HCT116 (cell line): ENCODE measurements at regions not wholly inside any gene's neighbourhood (a gene's known extent, or its start where the extent isn't known, plus 50 kb on each side); places are given as distances from the start of the nearest gene placed in this dataset.

Experiments used
- ATAC-seq: fragments of 200-7000 bp; cut with Tn5 transposase; 2 replicates; pipeline ENCODE4 v1.9.1; 2020; ENCODE audit warnings: mild to moderate bottlenecking, moderate library complexity
- BruUV-seq: library from RNA; stranded (reverse); fragments of 400-500 nt; replicated peaks from 2 replicates; lab custom pipeline; 2021; lab: Mats Ljungman, UMichigan
- CTCF ChIA-PET: fragments of 300-600 bp; sonication (Branson Sonifier 250); formaldehyde crosslinking; loops from one replicate; lab custom pipeline; 2021; ENCODE audit warnings: antibody characterized with exemption; lab: Charles Lee
- POLR2A ChIA-PET: fragments of 300-600, 350-600 bp; sonication (Branson Sonifier 250); formaldehyde crosslinking; loops from one replicate; lab custom pipeline; 2021; ENCODE audit warnings: antibody characterized with exemption; lab: Charles Lee
- RAD21 ChIA-PET, 2 experiments: fragments of 300-600 bp; sonication (Branson Sonifier 250); formaldehyde crosslinking; loops; one replicate each; lab custom pipeline; 2023; ENCODE audit warnings: low total read pairs in 2 of 2; ENCODE audit not compliant: uncharacterized antibody in 2 of 2, unreplicated experiment in 2 of 2, low non-redundant PET in 1 of 2; lab: Charles Lee
- DNase-seq: peaks from one replicate; pipeline ENCODE4 v3.0.0-alpha.2; 2010; ENCODE audit warnings: low read depth, low spot score
- H2AFZ ChIP-seq: fragments of 200-600 bp; shearing (Covaris generic), sonication (generic); 2 replicates; pipeline ENCODE4 v1.6.1; 2017; ENCODE audit warnings: low read depth, mixed run types, mixed read lengths, antibody characterized with exemption, low read length; ENCODE audit not compliant: poor library complexity, severe bottlenecking
- H3K27ac ChIP-seq: 2 replicates; pipeline ENCODE4 v1.5.1; 2012; ENCODE audit warnings: low read depth, low read length
- H3K27me3 ChIP-seq: fragments of 200-600 bp; sonication (generic); 2 replicates; pipeline ENCODE4 v1.6.1; 2016; ENCODE audit warnings: mixed run types, low read length, mixed read lengths; ENCODE audit not compliant: insufficient read depth
- H3K36me3 ChIP-seq, 2 experiments: fragments of 200-500 bp in 1 of 2; fragments of 200-600 bp in 1 of 2; sonication (Bioruptor generic) in 1 of 2; sonication (generic) in 1 of 2; 2 replicates each; pipeline versions ENCODE4 v1.5.1 to v1.6.1; 2014 to 2016; ENCODE audit warnings: low read length in 2 of 2, inconsistent platforms in 1 of 2, mixed read lengths in 1 of 2, mixed run types in 1 of 2; ENCODE audit not compliant: insufficient read depth in 2 of 2, control insufficient read depth in 1 of 2
- H3K4me1 ChIP-seq, 2 experiments: fragments of 200-600 bp in 1 of 2; sonication (generic) in 1 of 2; 2 replicates each; pipeline versions ENCODE4 v1.5.1 to v1.6.1; 2012 to 2017; ENCODE audit warnings: low read length in 2 of 2, inconsistent platforms in 1 of 2, mild to moderate bottlenecking in 1 of 2, mixed read lengths in 1 of 2, mixed run types in 1 of 2, moderate library complexity in 1 of 2; ENCODE audit not compliant: insufficient read depth in 2 of 2, control insufficient read depth in 1 of 2
- H3K4me2 ChIP-seq: fragments of 200-600 bp; sonication (generic); 2 replicates; pipeline ENCODE4 v1.6.1; 2017; ENCODE audit warnings: mixed run types, low read length, mixed read lengths
- H3K4me3 ChIP-seq, 2 experiments: fragments of 200-600 bp in 1 of 2; sonication (generic) in 1 of 2; replicated peaks in 1 of 2; 2 replicates each; pipeline ENCODE4 v1.5.1; 2011 to 2016; ENCODE audit warnings: low read length in 2 of 2, control low read depth in 1 of 2, low read depth in 1 of 2, mild to moderate bottlenecking in 1 of 2, mixed read lengths in 1 of 2, mixed run types in 1 of 2
- H3K79me2 ChIP-seq: fragments of 200-600 bp; sonication (generic); 2 replicates; pipeline ENCODE4 v1.6.1; 2017; ENCODE audit warnings: mild to moderate bottlenecking, mixed run types, low read length, moderate library complexity, mixed read lengths; ENCODE audit not compliant: insufficient read depth
- H3K9ac ChIP-seq: fragments of 200-600 bp; sonication (generic); 2 replicates; pipeline ENCODE4 v1.6.1; 2016; ENCODE audit warnings: low read length, mixed read lengths
- H3K9me2 ChIP-seq: fragments of 200-600 bp; sonication (generic), shearing (Covaris generic); 2 replicates; pipeline ENCODE4 v1.6.1; 2017; ENCODE audit warnings: mixed run types, mild to moderate bottlenecking, moderate library complexity; ENCODE audit not compliant: insufficient read depth
- H3K9me3 ChIP-seq, 2 experiments: fragments of 200-500 bp in 1 of 2; fragments of 200-600 bp in 1 of 2; sonication (Bioruptor generic) in 1 of 2; sonication (generic) in 1 of 2; 2 replicates each; pipeline ENCODE4 v1.6.1; 2014 to 2017; ENCODE audit warnings: low read length in 2 of 2, mixed read lengths in 2 of 2, inconsistent platforms in 1 of 2, low read depth in 1 of 2, mild to moderate bottlenecking in 1 of 2, mixed run types in 1 of 2, moderate library complexity in 1 of 2; ENCODE audit not compliant: control insufficient read depth in 1 of 2, insufficient read depth in 1 of 2
- H4K20me1 ChIP-seq: fragments of 200-600 bp; sonication (generic), shearing (Covaris generic); 2 replicates; pipeline ENCODE4 v1.6.1; 2017; ENCODE audit warnings: mixed run types, mild to moderate bottlenecking, moderate library complexity; ENCODE audit not compliant: insufficient read depth
- EGR1 ChIP-seq: IDR thresholded peaks from 2 replicates; pipeline ENCODE4 v1.6.1; 2012; ENCODE audit warnings: low read depth
- FOSL1 ChIP-seq: IDR thresholded peaks from 2 replicates; pipeline ENCODE4 v1.6.1; 2012; ENCODE audit warnings: low read depth
- POLR2AphosphoS5 ChIP-seq: IDR thresholded peaks from 2 replicates; pipeline ENCODE4 v1.6.1; 2011; ENCODE audit warnings: mild to moderate bottlenecking, low read depth, low read length, moderate library complexity
- RAD21 ChIP-seq: IDR thresholded peaks from 2 replicates; pipeline ENCODE4 v1.6.1; 2012; ENCODE audit warnings: low read depth, mild to moderate bottlenecking
- SIN3A ChIP-seq: IDR thresholded peaks from 2 replicates; pipeline ENCODE4 v1.6.1; 2012; ENCODE audit warnings: low read depth
- SP1 ChIP-seq: IDR thresholded peaks from 2 replicates; pipeline ENCODE4 v1.6.1; 2012; ENCODE audit warnings: low read depth
- SRF ChIP-seq: IDR thresholded peaks from 2 replicates; pipeline ENCODE4 v1.6.1; 2012; ENCODE audit warnings: low read depth
- TCF7L2 ChIP-seq: IDR thresholded peaks from 2 replicates; pipeline ENCODE4 v1.7.0; 2011; ENCODE audit warnings: borderline replicate concordance, inconsistent platforms; ENCODE audit not compliant: insufficient read depth, insufficient read length; ENCODE audit errors: extremely low read depth
- ZFX ChIP-seq: fragments of 450-650 bp; IDR thresholded peaks from 2 replicates; pipeline ENCODE4 v1.6.1; 2017
- ZNF274 ChIP-seq: fragments of 200-500 bp; sonication (Bioruptor generic); IDR thresholded peaks from 2 replicates; pipeline ENCODE4 v1.6.1; 2014; ENCODE audit warnings: mild to moderate bottlenecking, low read depth, low read length, inconsistent platforms
- intact Hi-C: fragments of 100-400 bp; cut with micrococcal nuclease; formaldehyde crosslinking; loops from 2 replicates; pipeline ENCODE4 v1.10.0; 2022
- TF ChIP-seq, protein P1 (sequence below): IDR thresholded peaks from 2 replicates; pipeline ENCODE4 v1.6.1; 2011; ENCODE audit warnings: mild to moderate bottlenecking, low read length, moderate library complexity; ENCODE audit not compliant: insufficient replicate concordance; ENCODE audit errors: extremely low read depth
- TF ChIP-seq, protein P2 (sequence below), 3 experiments: fragments of 200-600 bp in 1 of 3; sonication (generic) in 1 of 3; IDR thresholded peaks in 2 of 3; conservative IDR thresholded peaks in 1 of 3; 2 replicates each; pipeline ENCODE4 v1.5.1; 2012 to 2017; ENCODE audit warnings: low read depth in 2 of 3, low read length in 2 of 3, antibody characterized with exemption in 1 of 3, borderline replicate concordance in 1 of 3, control low read depth in 1 of 3, mild to moderate bottlenecking in 1 of 3, mixed read lengths in 1 of 3, mixed run types in 1 of 3, moderate library complexity in 1 of 3; ENCODE audit not compliant: insufficient read depth in 1 of 3

DNA sequence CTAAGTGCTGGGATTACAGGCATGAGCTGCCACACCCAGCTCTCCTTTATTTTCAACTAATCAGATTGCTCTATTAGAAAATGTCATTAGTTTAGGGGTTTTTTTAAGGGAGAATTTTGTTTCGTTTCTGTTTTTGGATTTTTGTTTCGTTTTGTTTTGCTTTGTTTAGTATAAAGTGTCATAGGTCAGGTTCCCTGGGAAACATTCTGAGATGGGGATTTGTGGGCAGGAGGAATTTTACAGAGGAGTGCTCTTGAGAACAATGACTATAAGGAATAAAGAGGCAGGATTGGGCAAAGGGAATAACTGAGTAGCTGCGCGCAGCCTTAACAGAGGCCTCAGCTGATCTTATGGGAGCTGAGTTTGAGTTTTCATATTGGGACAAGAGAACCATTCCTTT lies 86.8 kb upstream of the NR2F2 start:
- no peak overlapping the region for H3K4me2 ChIP-seq
- H3K9ac ChIP-seq: no peak overlapping the region
- ATAC-seq (no peak), DNase-seq (no peak)
- ChIA-PET RAD21 (interaction anchor here in 1 of 2 experiments (0.6 kb wide), 1 partner anchor 40 kb away, joined by 4 read pairs; no protein-coding TSS in a partner anchor), POLR2A (interaction anchor here (1.5 kb wide), 1 partner anchor 22 kb away, joined by 3 read pairs; no protein-coding TSS in a partner anchor), CTCF (no interaction called here)
- H3K4me1 ChIP-seq: no peaks in the 10 kb centered on the region
- no peaks in the 10 kb centered on the region; a peak in 1 of 4 replicates for H3K36me3 ChIP-seq
- H3K9me3 ChIP-seq: no peaks in the 10 kb centered on the region
- no peaks in the 10 kb centered on the region for H3K27me3 ChIP-seq
- TF ChIP-seq ZFX: no peak
- TF ChIP-seq EGR1: no peak
- TF ChIP-seq SRF: no peak
- no peak for TF ChIP-seq ZNF274
- no peak for TF ChIP-seq SIN3A
- TF ChIP-seq FOSL1: no peak
- no peak for TF ChIP-seq TCF7L2
- no peak for TF ChIP-seq POLR2AphosphoS5
- TF ChIP-seq, protein P1, sequence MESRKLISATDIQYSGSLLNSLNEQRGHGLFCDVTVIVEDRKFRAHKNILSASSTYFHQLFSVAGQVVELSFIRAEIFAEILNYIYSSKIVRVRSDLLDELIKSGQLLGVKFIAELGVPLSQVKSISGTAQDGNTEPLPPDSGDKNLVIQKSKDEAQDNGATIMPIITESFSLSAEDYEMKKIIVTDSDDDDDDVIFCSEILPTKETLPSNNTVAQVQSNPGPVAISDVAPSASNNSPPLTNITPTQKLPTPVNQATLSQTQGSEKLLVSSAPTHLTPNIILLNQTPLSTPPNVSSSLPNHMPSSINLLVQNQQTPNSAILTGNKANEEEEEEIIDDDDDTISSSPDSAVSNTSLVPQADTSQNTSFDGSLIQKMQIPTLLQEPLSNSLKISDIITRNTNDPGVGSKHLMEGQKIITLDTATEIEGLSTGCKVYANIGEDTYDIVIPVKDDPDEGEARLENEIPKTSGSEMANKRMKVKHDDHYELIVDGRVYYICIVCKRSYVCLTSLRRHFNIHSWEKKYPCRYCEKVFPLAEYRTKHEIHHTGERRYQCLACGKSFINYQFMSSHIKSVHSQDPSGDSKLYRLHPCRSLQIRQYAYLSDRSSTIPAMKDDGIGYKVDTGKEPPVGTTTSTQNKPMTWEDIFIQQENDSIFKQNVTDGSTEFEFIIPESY: no peak
- TF ChIP-seq SP1: no peak
- no peak for TF ChIP-seq RAD21
- TF ChIP-seq, protein P2, sequence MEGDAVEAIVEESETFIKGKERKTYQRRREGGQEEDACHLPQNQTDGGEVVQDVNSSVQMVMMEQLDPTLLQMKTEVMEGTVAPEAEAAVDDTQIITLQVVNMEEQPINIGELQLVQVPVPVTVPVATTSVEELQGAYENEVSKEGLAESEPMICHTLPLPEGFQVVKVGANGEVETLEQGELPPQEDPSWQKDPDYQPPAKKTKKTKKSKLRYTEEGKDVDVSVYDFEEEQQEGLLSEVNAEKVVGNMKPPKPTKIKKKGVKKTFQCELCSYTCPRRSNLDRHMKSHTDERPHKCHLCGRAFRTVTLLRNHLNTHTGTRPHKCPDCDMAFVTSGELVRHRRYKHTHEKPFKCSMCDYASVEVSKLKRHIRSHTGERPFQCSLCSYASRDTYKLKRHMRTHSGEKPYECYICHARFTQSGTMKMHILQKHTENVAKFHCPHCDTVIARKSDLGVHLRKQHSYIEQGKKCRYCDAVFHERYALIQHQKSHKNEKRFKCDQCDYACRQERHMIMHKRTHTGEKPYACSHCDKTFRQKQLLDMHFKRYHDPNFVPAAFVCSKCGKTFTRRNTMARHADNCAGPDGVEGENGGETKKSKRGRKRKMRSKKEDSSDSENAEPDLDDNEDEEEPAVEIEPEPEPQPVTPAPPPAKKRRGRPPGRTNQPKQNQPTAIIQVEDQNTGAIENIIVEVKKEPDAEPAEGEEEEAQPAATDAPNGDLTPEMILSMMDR (IDR thresholded peaks at IDR 0.05 in 2 of 3, conservative IDR thresholded peaks at IDR 0.05 in 1 of 3; ENCODE audit: borderline replicate concordance in 1 of 3, insufficient read depth in 1 of 3, low read depth in 2 of 3, low read length in 2 of 3): no peak
- H3K4me3 ChIP-seq: no peak overlapping the region
- H3K9me2 ChIP-seq: no peaks in the 10 kb centered on the region
- BruUV-seq: no TSS peak
- no peaks in the 10 kb centered on the region for H4K20me1 ChIP-seq
- no peak overlapping the region for H3K27ac ChIP-seq
- intact Hi-C loops: no loop called here
- no peak overlapping the region for H2AFZ ChIP-seq
- no peaks in the 10 kb centered on the region for H3K79me2 ChIP-seq
